ENCODE measurements at regions not wholly inside any gene's neighbourhood (a gene's known extent, or its start where the extent isn't known, plus 50 kb on each side); places are given as distances from the start of the nearest gene placed in this dataset.

DNA sequence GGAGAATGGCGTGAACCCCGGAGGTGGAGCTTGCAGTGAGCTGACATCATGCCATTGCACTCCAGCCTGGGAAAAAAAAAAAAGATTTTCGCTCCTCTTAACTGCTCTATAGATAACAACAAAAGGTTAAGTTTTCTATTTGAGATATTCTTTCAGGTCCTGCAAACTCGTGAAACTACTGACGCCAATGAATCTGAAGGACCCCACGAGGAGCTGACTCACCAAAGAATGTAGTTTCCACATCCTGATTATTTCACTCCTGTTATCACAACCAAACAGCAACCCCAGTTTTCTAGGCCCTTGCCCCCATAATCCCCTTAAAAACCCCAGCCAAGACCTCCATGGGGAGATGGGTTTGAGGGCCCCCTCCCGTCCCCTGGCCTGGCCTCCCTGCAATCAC, 58.7 kb downstream of the OTOR start:
- Mint-ChIP-seq H3K4me1 (ENCODE audit: low read depth) (peaks cover 6% of the 10 kb centered on the region), H3K27me3 (ENCODE audit: low read depth) (peaks cover 62% of the 10 kb centered on the region), H3K27ac (ENCODE audit: unreplicated experiment) (no peak overlapping the region), H3K9me3 (ENCODE audit: low read depth) (no peaks in the 10 kb centered on the region), H3K36me3 (ENCODE audit: low read depth) (no peaks in the 10 kb centered on the region), H3K4me3 (ENCODE audit: unreplicated experiment) (no peak overlapping the region)
- no peak for DNase-seq (ENCODE audit: low spot score)
- TF ChIP-seq CTCF (IDR thresholded peaks at IDR 0.05), result no peak

- H3K4me3 Mint-ChIP-seq (ENCODE audit: unreplicated experiment), result no peak overlapping the region
- peaks cover 4% of the 10 kb centered on the region for H3K4me1 Mint-ChIP-seq (ENCODE audit: low read depth)
- H3K27ac Mint-ChIP-seq (ENCODE audit: unreplicated experiment), result no peak overlapping the region
- TF ChIP-seq CTCF (IDR thresholded peaks at IDR 0.05), result no peak
- H3K36me3 Mint-ChIP-seq (ENCODE audit: low read depth), result no peaks in the 10 kb centered on the region
- H3K9me3 Mint-ChIP-seq (ENCODE audit: low read depth), result no peaks in the 10 kb centered on the region
- H3K27me3 Mint-ChIP-seq (ENCODE audit: low read depth), result peaks cover 53% of the 10 kb centered on the region
- DNase-seq (ENCODE audit: low spot score), result no peak
Observed at GRCh38 chr20:16808796-16809195, 60.6 kb downstream of the OTOR start.

DNA sequence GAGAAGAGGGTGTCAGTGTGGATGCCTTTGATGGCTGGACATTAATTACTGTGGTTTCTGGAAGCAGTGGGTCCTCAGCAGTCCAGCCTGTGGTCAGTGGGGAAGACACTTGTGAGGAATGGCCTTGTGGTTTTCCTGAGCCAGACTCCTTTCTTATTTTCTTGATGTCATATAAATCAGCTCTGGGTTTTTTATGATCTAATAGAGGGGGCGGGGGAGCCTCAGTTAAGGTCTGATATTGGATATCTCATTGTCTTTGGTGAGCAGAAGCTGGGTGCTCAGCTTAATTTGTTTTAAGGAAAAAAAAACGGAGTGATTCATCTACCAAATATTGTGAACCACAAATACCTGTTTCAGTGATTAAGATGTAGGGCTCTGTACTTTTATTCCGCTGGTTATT, 62.1 kb downstream of the OTOR start:
- DNase-seq (ENCODE audit: low spot score), result no peak
- H3K27me3 Mint-ChIP-seq (ENCODE audit: low read depth), result peaks cover 45% of the 10 kb centered on the region

GRCh38 chr20:16816192-16816591, 68.0 kb downstream of the OTOR start:
- TF ChIP-seq CTCF (IDR thresholded peaks at IDR 0.05), result no peak
- Mint-ChIP-seq H3K27ac (ENCODE audit: unreplicated experiment) (no peak overlapping the region), H3K4me1 (ENCODE audit: low read depth) (no peaks in the 10 kb centered on the region), H3K9me3 (ENCODE audit: low read depth) (no peaks in the 10 kb centered on the region), H3K4me3 (ENCODE audit: unreplicated experiment) (no peak overlapping the region), H3K27me3 (ENCODE audit: low read depth) (peaks cover 21% of the 10 kb centered on the region), H3K36me3 (ENCODE audit: low read depth) (no peaks in the 10 kb centered on the region)
- no peak for DNase-seq (ENCODE audit: low spot score)

More for the DNA sequence above, 62.1 kb downstream of the OTOR start:
- Mint-ChIP-seq H3K4me3 (ENCODE audit: unreplicated experiment) (no peak overlapping the region), H3K36me3 (ENCODE audit: low read depth) (no peaks in the 10 kb centered on the region), H3K27ac (ENCODE audit: unreplicated experiment) (no peak overlapping the region), H3K9me3 (ENCODE audit: low read depth) (no peaks in the 10 kb centered on the region), H3K4me1 (ENCODE audit: low read depth) (no peaks in the 10 kb centered on the region)
- TF ChIP-seq CTCF (IDR thresholded peaks at IDR 0.05), result no peak

- DNase-seq (ENCODE audit: low spot score), result no peak
- Mint-ChIP-seq H3K9me3 (ENCODE audit: low read depth) (peaks cover 3% of the 10 kb centered on the region), H3K4me3 (ENCODE audit: unreplicated experiment) (no peak overlapping the region), H3K36me3 (ENCODE audit: low read depth) (no peaks in the 10 kb centered on the region), H3K27ac (ENCODE audit: unreplicated experiment) (no peak overlapping the region), H3K4me1 (ENCODE audit: low read depth) (no peaks in the 10 kb centered on the region), H3K27me3 (ENCODE audit: low read depth) (peaks cover 21% of the 10 kb centered on the region)
- no peak for TF ChIP-seq CTCF (IDR thresholded peaks at IDR 0.05)
Observed at GRCh38 chr20:16819483-16819882, 71.3 kb downstream of the OTOR start.

Data from chondrocyte (in vitro differentiated cells).